Parathyroid adenoma (tissue), 2 donors: ENCODE measurements at regions not wholly inside any gene's neighbourhood (a gene's known extent, or its start where the extent isn't known, plus 50 kb on each side); places are given as distances from the start of the nearest gene placed in this dataset.

Experiments used
- H2AFZ ChIP-seq: fragments of 300-600 bp; sonication (generic); one replicate; pipeline ENCODE4 v1.7.0; 2017; ENCODE audit warnings: antibody characterized with exemption, mild to moderate bottlenecking
- H3K27ac ChIP-seq: fragments of 300-600 bp; sonication (generic); one replicate; pipeline ENCODE4 v1.7.0; 2017
- H3K27me3 ChIP-seq: fragments of 300-600 bp; sonication (generic); one replicate; pipeline ENCODE4 v1.7.0; 2017; ENCODE audit warnings: low read length; ENCODE audit not compliant: control insufficient read depth, insufficient read depth
- H3K36me3 ChIP-seq: fragments of 300-600 bp; sonication (generic); one replicate; pipeline ENCODE4 v1.7.0; 2017; ENCODE audit warnings: low read length; ENCODE audit not compliant: control insufficient read depth, insufficient read depth
- H3K4me1 ChIP-seq: fragments of 300-600 bp; sonication (generic); one replicate; pipeline ENCODE4 v1.7.0; 2017; ENCODE audit warnings: control low read depth
- H3K4me2 ChIP-seq: fragments of 300-600 bp; sonication (generic); one replicate; pipeline ENCODE4 v1.7.0; 2017; ENCODE audit warnings: low read length
- H3K4me3 ChIP-seq: fragments of 300-600 bp; sonication (generic); one replicate; pipeline ENCODE4 v1.7.0; 2017; ENCODE audit warnings: low read depth, low read length
- H3K79me2 ChIP-seq: fragments of 300-600 bp; sonication (generic); one replicate; pipeline ENCODE4 v1.7.0; 2017; ENCODE audit warnings: control low read depth
- H3K9ac ChIP-seq: fragments of 300-600 bp; sonication (generic); one replicate; pipeline ENCODE4 v1.7.0; 2017; ENCODE audit warnings: mild to moderate bottlenecking
- H3K9me3 ChIP-seq: fragments of 300-600 bp; sonication (generic); one replicate; pipeline ENCODE4 v1.7.0; 2017; ENCODE audit warnings: low read length; ENCODE audit not compliant: control insufficient read depth
- CTCF ChIP-seq: fragments of 300-600 bp; sonication (generic); IDR thresholded peaks from one replicate; pipeline ENCODE4 v1.7.0; 2017; ENCODE audit warnings: antibody characterized with exemption, mild to moderate bottlenecking
- donor health status: primary hyperparathyroidism.

DNA sequence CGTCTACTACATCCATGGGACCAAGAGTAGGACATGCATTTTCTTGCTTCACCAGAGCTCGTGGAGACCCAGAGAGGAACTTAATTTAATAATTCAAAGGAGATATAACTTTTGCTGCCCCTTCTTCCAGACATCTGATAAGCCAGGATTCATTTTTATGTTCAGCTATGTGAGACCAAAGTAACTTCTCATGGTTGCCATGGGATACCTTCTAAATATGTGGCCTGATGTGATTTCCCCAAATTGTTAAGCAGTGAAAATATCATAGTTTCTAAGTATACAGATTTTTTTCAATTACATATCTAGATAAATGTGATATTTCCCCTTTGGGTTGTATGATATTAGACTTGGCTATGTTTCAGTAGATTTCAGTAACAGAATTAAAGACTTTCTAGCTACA, 185.5 kb upstream of the FN1 start:
- no peak overlapping the region for H3K9ac ChIP-seq
- H3K27ac ChIP-seq, result no peak overlapping the region
- H2AFZ ChIP-seq, result no peak overlapping the region
- peaks cover 10% of the 10 kb centered on the region for H3K4me1 ChIP-seq
- no peak overlapping the region for H3K4me3 ChIP-seq
- no peaks in the 10 kb centered on the region for H3K27me3 ChIP-seq
- no peaks in the 10 kb centered on the region for H3K36me3 ChIP-seq
- no peaks in the 10 kb centered on the region for H3K79me2 ChIP-seq
- no peaks in the 10 kb centered on the region for H3K9me3 ChIP-seq
- no peak for TF ChIP-seq CTCF
- no peak overlapping the region for H3K4me2 ChIP-seq

GRCh38 chr2:215620528-215620927, 184.7 kb upstream of the FN1 start:
- Histone ChIP-seq H3K27ac (no peak overlapping the region), H3K4me3 (no peak overlapping the region), H3K9me3 (no peaks in the 10 kb centered on the region), H3K36me3 (no peaks in the 10 kb centered on the region), H3K4me2 (no peak overlapping the region), H2AFZ (no peak overlapping the region), H3K9ac (no peak overlapping the region), H3K79me2 (no peaks in the 10 kb centered on the region), H3K4me1 (peaks cover 13% of the 10 kb centered on the region), H3K27me3 (no peaks in the 10 kb centered on the region)
- no peak for TF ChIP-seq CTCF

GRCh38 chr2:215619989-215620388, 184.1 kb upstream of the FN1 start:
- Histone ChIP-seq H2AFZ (peak overlapping the region; percentile 50), H3K27ac (peak overlapping the region; percentile 69), H3K4me2 (peak overlapping the region; percentile 73), H3K4me3 (peak overlapping the region; percentile 33), H3K4me1 (peaks cover 13% of the 10 kb centered on the region), H3K36me3 (no peaks in the 10 kb centered on the region), H3K9ac (no peak overlapping the region), H3K9me3 (no peaks in the 10 kb centered on the region), H3K79me2 (no peaks in the 10 kb centered on the region), H3K27me3 (no peaks in the 10 kb centered on the region)
- no peak for TF ChIP-seq CTCF

- H3K27ac ChIP-seq, result peak overlapping the region; percentile 69
- H3K27me3 ChIP-seq, result no peaks in the 10 kb centered on the region
- peak overlapping the region; percentile 33 for H3K4me3 ChIP-seq
- TF ChIP-seq CTCF, result no peak
- no peaks in the 10 kb centered on the region for H3K36me3 ChIP-seq
- H3K4me1 ChIP-seq, result peaks cover 13% of the 10 kb centered on the region
- no peaks in the 10 kb centered on the region for H3K9me3 ChIP-seq
- no peaks in the 10 kb centered on the region for H3K79me2 ChIP-seq
- peak overlapping the region; percentile 50 for H2AFZ ChIP-seq
- H3K4me2 ChIP-seq, result peak overlapping the region; percentile 73
- no peak overlapping the region for H3K9ac ChIP-seq
Measured at GRCh38 chr2:215619022-215619958, 183.4 kb upstream of the FN1 start.

DNA sequence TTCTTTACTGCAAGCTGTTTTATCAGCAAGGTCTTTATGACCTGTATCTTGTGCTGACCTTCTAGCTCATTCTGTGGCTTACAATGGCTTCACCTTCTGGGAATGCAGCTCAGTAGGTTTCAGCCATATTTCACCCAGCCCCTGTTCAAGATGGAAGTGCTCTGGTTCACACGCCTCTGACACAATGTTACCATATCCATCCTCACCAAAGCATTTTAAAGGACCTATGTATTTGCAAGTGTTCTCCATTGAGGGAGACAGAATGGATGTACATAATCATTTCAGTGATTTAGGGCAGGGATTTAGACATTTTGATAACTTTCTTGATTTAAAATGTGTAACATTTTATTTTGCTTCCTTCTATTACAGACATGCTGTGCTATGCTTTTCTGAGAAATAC, 182.3 kb upstream of the FN1 start:
- no peaks in the 10 kb centered on the region for H3K27me3 ChIP-seq
- peaks cover 13% of the 10 kb centered on the region for H3K4me1 ChIP-seq
- H2AFZ ChIP-seq, result no peak overlapping the region
- no peaks in the 10 kb centered on the region for H3K79me2 ChIP-seq
- no peak for TF ChIP-seq CTCF
- H3K4me2 ChIP-seq, result no peak overlapping the region
- no peak overlapping the region for H3K27ac ChIP-seq
- no peak overlapping the region for H3K4me3 ChIP-seq
- H3K9ac ChIP-seq, result no peak overlapping the region
- no peaks in the 10 kb centered on the region for H3K36me3 ChIP-seq
- H3K9me3 ChIP-seq, result no peaks in the 10 kb centered on the region
